Dedifferentiated amniotic fluid mesenchymal stem cell (primary cell): ENCODE measurements at regions not wholly inside any gene's neighbourhood (a gene's known extent, or its start where the extent isn't known, plus 50 kb on each side); places are given as distances from the start of the nearest gene placed in this dataset.
"Not testable (repeated sequence)": the region's sequence is repeated elsewhere in the genome, so short reads cannot be mapped to it uniquely, and the experiment has no call there.

Experiments
- DNase-seq: peaks from one replicate; pipeline ENCODE4 v3.0.0-alpha.2; 2016; ENCODE audit errors: extremely low spot score

DNA sequence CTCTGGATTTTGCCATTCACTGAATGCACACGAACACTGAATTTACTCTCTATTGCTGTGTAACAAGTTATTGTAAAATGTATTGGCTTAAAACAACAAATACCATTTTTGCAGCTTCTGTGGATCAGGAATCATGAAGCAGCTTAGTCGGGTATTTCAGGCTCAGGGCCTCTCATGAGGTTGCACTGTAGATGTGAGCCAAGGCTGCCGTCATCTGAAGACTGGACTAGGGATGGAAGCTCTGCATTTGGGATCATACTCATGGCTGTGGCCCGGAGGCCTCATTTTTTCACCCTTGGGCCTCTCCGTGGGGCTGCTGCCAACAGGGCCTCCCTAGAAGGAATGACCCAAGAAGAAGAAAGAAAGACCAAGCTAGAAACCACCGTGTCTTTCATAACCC is 492.4 kb upstream of the CDH4 start:
- DNase-seq = no peak

DNA sequence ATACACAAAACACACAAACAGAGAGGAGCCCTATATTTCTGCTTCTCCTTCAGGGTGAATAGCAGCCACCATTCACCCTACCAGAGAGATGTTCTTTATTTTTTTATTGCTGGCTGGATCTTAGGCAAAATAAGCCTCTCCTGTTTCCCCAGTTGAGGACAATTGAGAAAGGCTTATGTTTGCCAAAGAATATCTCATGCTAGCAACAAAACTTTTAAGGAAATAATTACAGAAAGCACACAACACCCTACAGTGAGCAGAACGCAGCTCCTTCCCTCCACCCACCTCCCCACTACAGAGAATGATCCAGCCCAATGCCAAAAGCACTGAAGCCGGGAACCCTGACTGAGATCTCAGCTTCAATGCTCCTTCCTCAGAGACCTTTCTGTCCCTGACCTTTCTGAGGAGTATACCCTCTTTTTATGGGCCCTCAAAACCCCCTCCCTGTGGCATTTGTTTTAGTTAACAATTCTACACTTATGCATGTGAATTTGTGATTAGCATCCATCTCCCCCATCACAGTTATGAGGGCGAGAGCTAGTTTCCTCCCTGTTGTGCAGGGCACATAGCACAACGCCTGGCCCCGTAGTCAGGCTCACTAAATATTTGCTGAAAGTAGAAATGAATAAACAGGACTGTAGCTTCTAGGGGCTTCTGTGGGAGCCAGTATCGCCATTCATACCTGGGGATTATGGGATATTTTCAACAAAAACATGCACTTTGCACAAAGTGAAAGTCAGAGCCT is 491.6 kb upstream of the CDH4 start:
- DNase-seq = no peak

DNA sequence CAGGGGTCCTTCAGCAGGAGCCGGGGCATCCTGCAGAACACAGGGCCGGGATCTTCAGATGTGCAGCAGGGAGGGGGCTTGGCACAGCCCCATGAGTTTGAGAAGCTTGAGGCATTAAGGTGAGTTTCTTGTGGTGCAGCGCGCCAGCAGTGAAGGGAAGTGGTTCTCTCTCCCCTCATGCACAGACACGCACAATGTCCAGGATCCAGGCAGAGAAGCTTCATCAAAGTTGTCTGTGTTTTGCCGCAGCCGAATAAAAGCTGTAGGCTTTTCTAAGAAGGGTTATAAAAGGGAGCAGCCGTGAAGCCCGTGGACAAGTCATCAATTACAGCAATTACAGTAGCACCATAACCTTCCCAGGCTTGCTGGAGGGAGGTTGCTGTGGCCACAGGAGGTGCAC is 491.0 kb upstream of the CDH4 start:
- DNase-seq = no peak

DNA sequence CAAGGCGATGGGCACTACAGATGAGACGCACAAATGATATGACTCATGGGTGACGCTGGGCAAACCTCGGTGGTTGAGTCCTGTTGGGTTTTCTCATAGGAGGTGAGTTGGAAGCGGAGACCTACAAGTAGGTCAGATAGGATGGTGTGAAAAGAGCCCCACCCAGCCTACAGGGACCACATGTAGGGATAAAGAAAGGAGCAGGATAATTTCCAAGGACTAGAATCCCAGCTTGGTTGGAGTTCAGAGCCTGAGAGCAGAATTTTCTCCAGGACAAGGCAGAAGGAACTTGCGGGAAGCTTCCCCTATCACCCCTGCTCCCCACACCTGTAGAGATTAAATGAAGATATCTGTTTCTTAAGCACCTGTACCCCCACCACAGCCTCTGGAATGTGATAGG is 489.7 kb upstream of the CDH4 start:
- no peak for DNase-seq

DNA sequence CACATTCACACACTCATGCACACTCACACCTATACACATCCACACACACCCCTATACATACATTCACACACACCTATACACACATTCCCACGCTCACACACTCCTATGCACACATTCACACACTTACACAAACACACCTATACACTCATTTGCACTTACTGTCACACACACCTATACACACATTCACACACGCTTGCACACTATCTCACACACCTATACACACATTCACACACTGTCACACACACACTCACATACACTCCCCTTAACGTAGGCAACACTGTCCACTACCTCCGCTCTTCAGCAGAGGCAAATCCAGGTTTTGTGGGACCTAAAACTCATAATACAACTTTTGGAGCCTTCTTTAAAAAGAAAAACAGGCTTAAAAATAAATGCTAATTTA is 487.7 kb upstream of the CDH4 start:
- no peak for DNase-seq

DNA sequence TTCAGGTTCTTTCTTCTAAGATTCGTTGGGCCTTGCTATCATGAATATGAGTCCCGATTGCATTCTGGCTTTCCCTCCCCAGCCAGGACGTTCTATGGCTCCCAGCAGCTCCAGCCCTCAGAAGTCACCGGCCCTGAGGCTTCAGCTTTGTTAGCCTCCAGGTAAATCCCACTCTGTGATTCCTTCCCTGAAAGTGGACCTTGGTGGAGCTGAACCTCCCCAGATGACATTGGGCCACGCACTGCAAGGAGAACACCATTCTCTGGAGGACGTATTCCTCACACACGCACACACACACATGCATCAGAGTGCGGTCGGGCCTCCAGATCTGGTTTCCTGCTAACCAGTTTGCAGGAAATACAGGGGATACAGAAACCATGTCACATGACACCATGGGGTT is 487.3 kb upstream of the CDH4 start:
- DNase-seq = no peak

DNA sequence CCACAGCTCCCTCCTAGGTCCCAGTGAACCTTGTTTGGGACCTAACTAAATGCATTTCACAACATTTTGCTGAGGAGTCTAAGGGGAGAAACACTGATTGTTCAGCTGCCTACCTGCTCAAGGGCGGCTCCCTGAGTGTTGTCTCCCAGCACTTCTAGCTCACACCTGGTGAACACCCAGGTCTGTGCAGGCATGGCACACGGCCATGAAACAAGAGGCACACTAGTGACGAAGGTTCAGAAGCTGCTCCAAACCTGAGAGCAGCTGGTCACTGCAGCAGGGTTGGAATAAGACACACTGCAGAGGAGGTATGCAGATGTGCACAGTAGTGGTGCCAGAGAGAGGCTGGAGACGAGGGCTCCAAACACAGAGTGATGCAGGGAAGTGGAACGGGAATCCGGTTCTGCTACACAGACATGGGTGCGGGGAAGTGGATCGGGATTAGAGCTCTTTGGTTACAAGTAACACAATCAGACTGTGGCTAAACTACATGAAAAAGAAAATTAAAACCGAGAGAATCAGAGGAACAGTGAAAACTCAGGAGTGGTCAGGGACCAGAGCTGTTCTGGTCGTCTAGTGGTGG is 486.1 kb upstream of the CDH4 start:
- no peak for DNase-seq

DNA sequence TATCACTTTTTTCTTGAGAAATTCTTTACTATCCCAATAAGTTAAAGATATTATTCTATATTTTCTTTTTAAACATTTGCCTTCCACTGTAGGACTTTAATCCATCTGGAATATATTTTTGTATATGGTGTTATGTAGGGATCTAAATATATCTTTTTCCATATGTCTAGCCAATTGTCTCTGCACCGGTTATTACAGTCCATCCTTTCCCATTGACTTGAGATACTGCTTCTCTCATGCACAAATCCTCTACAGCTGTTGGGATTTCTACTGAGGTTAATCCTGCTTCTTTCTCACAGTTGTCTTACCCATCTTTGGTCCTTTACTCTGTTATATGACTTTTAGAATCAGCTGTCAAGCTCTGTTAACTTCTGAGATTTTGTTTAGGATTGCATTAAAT is 483.8 kb upstream of the CDH4 start:
- DNase-seq = no peak

DNA sequence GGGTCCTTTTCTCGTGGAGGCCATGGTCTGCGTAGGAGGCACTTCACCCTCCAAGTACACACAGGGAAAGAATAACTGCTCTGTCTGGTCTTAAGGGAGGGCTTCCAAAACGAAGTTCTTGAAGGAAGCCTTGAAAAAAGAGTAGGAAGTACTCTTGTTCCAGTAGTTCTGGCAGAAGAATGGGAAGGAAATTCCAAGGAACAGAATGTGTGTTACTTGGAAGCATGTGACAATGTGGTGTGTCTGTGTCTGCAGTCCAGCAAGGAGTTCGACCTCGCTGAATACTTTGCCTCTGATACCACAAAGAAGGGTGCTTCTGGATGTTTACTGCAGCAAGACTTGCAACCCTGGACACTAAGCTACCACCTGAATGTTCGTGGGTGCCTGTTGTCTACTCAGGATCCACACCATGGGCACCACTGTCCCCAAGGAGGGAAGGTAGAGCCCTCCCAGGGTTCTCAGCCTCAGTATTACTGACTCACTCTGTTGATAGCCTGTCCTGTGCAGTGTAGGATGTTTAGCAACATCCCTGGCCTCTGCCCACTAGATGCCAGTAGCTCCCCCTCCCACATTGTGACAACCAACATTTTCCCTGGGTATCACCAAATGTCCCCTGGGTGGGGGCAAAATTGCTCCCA is 471.6 kb upstream of the CDH4 start:
- no peak for DNase-seq

DNA sequence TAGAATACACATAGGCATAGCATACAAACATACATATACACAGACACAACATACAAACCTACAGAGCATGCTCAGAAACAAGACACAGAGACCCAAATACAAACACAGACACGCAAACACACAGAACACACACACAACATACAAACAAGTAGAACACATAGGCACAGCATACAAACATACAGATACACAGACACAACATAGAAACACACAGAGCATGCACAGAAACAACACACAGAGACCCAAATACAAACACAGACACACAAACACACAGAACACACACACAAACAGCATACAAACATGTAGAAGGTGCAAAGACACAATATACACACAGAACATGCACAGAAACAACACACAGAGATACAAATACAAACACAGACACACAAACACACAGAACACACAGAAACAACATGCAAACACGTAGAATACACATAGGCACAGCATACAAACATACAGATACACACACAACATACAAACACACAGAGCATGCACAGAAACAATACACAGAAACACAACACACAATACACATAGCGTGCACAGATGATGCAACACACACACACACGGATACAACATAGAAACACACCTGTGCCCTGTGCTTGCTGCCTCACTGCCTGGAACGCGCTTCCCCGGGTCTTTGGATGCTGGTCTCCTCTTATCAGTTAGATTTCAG is 469.0 kb upstream of the CDH4 start:
- DNase-seq = no peak

DNA sequence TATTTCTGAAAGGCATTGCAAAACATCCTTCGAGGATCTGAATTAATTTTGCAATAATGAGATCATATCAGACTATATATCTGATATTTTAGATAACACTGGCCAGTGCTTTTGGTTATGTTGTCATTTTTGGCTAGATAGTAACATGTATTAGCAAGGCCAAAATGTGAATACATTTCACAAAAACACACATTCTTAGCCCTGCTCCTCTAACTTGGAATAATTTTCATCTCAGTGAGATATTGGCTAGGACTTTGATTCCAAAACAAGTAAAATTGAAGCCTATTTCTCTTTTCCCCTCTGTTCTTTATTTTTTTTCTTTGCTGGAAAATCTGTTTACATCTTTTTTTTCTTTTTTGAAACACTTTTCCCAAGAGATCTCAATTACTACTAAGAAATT is 466.8 kb upstream of the CDH4 start:
- DNase-seq = no peak

DNA sequence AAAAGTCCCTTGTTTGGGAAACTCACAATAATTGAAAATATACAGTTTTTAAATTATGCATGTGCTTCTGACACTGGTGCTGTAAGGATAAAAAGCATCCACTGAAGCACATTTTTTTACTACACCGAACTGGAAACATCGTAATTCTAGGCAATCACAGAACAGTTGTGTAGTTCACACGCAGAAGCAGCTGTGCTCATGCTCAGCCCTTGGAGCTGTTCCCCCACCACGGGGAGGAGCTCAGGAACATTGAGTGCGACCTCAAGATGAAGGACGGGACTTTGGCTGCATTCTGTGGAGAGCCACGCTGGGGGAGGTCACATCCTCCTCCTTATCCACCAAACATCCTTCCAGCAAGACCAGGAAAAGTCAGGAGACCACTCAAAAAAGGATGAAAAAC is 466.3 kb upstream of the CDH4 start:
- no peak for DNase-seq

DNA sequence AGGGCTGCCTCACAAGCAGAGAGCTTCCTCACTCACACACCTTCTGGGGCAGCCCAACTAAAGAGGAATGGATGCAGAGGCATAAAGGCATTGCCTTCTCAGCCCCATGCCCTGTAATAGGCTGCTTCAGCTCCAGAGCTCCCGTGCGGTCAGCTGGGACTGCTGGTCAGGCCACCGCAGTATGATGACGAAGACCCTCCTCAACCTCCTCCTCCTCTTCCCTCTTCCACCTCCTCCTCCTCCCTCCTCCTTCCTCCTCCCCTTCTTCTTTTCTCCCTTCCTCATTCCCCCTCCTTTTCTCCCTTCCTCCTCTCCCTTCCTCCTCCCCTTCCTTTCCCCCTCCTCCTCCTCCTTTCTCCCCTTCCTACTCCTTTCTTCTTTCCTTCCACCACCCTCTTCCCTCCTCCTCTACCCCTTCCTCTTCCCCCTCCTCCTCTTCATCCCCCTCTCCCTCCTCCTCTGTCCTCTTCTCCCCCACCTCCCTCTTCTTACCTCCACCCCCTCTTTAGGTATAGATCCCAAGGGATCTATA is 465.3 kb upstream of the CDH4 start:
- no peak for DNase-seq

DNA sequence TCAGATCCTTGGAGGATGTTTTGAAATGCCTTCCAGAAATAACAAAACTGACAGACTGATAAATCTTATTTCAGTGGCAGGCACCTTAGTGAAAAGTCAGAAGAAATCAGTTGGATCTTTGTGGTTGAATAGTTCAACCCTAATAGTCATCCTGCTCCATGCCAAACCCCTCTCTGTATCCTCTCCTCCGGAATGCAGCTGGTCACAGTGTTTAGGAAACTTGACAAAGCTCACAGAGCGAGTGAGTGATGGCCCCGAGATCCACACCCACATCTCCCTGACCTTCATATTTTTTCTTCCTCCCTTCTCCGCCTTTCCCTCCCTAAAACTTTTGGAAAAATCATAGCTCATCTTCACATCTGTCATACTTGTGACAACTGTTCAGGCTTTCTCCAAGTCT is 464.8 kb upstream of the CDH4 start:
- no peak for DNase-seq

DNA sequence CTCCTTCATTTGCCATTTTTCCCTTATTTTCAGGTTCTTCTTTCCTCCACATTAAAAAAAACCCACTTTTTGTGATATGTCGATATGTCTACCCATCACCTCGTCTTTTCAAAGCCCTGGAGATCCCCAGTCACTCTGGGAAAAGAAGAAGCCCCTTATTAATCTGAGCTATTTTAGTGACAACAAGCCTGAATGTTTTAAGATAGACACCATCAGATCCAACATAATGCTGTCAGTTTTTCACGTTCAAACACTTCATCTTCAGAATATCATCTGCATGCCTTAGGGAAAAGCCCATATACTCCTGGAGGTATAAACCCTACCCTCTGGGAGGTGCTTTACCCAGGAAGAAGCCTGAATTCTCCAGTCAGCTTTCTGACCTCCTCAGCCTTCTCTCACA is 464.0 kb upstream of the CDH4 start:
- DNase-seq = no peak

DNA sequence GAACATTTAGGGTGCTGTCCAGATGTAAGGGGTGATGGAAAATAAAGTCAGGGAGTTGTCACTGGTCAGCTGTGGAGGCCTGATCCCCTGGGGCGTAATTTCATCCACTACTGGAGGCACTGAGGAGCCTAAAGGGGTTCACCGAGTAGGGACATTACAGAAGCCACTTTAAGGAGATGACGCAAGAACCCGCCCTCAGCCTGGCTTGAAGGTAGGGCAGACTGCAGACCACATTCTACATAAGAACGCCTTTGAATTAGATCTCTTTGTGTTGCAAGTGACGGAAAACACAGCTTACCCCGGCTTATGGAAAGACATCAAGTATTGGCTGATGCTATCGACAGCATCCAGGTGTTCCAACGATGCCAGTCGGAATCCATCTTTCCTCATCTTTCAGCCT is 462.7 kb upstream of the CDH4 start:
- no peak for DNase-seq

DNA sequence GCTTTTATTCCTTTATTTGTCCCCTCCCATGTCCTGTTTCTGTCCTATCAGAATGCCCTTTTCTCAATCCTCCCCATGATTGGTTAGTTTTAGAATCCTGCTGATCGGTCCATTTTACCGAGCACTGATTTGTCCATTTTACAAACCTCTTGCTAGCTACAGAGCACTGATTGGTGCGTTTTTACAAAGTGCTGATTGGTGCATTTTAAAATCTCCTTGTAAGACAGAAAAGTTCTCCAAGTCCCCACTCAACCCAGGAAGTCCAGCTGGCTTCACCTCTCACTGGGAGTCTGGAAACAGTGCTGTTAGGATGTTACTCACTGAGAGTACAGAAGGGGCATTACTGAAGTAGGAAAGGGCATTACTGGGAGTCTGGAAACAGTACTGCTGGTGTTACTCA is 461.7 kb upstream of the CDH4 start:
- DNase-seq = not testable (repeated sequence)

DNA sequence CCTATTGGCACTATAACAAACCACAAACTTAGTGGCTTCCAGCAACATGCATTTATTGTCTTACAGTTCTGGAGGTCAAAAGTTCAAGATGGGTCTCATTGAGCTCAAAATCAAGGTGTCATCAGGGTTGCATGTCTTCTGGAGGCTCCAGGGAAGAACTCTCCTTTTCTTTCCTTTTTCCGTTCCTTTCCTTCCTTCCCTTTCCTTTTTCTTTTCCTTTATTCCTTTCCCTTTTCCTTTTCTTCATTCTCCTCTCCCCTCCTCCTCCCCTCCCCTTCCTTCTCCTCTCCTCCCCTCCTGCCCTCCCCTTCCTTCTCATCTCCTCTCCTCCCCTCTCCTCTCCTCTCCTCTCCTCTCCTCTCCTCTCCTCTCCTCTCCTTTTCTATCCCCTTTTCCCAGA is 460.2 kb upstream of the CDH4 start:
- DNase-seq = no peak

DNA sequence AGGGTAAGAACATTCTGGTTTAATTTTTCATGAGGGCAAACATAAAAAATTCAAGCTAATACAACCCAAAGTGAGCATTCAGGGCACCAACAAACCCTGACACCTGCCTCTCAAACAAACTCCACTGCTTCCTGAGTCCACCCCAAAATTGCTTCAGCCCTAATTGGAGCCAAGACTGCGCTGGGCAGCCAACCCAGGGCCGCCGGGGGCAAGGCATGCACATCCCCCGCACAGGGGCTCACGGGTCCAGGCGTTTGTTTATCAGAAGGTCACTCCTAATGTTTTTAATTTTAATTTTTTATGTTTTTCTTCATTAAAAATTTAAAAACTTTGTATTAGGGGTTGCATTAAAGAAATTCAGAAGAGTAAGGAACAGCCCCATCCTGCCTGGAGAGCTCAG is 459.1 kb upstream of the CDH4 start:
- DNase-seq = no peak

DNA sequence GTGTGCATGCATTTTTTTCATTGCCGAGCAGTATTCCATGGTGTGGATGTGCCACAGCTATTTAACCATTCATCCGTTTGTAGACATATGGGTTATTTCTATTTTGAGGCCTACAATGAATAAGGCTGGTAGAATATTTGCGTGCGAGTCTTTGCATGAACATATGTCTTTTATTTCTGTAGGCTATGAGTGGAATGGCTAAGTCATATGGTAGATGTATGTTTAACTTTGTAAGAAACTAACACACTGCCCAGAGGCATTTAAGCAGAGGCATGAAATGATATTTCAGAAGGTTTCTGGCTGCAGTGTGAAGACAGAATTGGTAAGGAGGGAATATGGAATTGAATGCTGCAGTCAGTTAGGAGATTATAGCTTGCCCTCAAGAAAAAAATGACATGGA is 457.4 kb upstream of the CDH4 start:
- no peak for DNase-seq

DNA sequence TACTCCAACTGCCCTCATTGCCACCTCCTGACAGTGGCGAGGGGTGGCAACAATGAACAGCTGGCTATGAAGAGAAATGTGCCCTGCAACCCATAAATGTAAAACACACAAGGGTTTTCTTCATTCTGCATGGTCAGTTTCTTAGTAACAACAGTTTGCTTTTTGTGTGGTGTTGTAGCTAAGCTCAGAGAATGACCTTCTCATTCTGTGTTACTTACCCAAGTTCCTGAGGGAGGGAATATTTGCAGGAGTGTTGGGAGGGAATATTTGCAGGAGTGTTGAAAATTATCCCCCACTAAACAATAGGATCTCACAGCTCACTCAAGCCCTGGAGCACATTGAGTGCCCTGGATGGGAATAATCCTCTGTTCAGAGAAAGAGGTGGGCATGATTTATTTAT is 456.4 kb upstream of the CDH4 start:
- DNase-seq = no peak

DNA sequence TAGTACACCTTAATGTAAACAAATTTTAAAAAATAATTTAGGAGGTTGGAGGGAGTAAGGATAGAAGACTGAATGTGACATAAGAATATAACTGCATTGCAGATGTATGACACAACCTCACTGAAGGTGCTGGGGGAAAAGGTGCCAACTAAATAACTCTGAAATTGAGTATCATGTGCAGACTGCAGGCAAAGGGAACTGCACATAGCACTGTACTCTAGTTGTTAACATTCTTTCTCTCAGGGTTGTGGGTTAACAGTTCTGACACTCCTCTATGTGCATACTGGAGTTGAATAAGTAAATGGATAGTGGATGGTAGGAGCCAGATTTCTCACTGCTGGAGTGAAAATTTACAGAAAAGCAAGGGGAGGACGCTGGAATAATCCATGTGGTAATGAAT is 451.9 kb upstream of the CDH4 start:
- DNase-seq = no peak

DNA sequence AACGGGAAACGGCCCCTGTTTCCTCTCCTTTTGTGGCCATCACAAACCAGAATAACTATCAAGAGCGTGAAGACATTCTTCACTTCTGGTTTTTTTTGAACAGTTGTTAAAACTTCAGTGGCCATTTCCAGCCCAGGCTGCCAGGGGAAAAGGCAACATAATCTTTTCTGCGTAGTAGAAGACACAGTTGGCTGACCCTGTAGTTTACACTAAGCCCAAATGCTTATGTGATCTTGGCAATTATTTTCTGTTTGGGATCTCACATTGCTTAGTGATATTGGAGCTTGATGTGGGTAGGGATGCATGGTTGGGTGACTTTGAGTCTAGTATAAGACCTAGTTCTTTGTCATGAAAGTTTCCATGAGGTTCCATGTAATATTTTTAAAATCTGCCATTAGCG is 449.4 kb upstream of the CDH4 start:
- no peak for DNase-seq
